H1 (cell line): ENCODE measurements at regions not wholly inside any gene's neighbourhood (a gene's known extent, or its start where the extent isn't known, plus 50 kb on each side); places are given as distances from the start of the nearest gene placed in this dataset.

Source experiments
- BCL11A ChIP-seq, 2 experiments: IDR thresholded peaks; one replicate each; pipeline ENCODE4 v1.6.1; 2011; ENCODE audit warnings: low read depth in 2 of 2, low read length in 2 of 2, mild to moderate bottlenecking in 2 of 2
- CHD1 ChIP-seq: IDR thresholded peaks from 2 replicates; pipeline ENCODE4 v1.6.1; 2012; ENCODE audit warnings: low read depth, low read length, improper control_type of control experiment
- CREB1 ChIP-seq: IDR thresholded peaks from 2 replicates; pipeline ENCODE4 v1.6.1; 2012; ENCODE audit warnings: inconsistent platforms
- CTCF ChIP-seq, 3 experiments: IDR thresholded peaks; 1 replicate in 2 of 3; 2 replicates in 1 of 3; pipeline versions ENCODE4 v1.5.1 to v1.6.1; 2011; ENCODE audit warnings: low read length in 3 of 3, mild to moderate bottlenecking in 3 of 3, inconsistent platforms in 2 of 3, low read depth in 1 of 3, moderate library complexity in 1 of 3; ENCODE audit not compliant: insufficient read depth in 1 of 3; ENCODE audit errors: control extremely low read depth in 1 of 3
- E2F6 ChIP-seq: IDR thresholded peaks from 2 replicates; pipeline ENCODE4 v1.6.1; 2012; ENCODE audit warnings: inconsistent platforms
- JUND ChIP-seq: IDR thresholded peaks from 2 replicates; pipeline ENCODE4 v1.6.1; 2011; ENCODE audit warnings: mild to moderate bottlenecking, improper control_type of control experiment, low read length
- RFX5 ChIP-seq: IDR thresholded peaks from 2 replicates; pipeline ENCODE4 v1.6.1; 2011; ENCODE audit warnings: low read depth, low read length, improper control_type of control experiment, borderline replicate concordance
- SAP30 ChIP-seq: fragments of 300-600 bp; sonication (generic); IDR thresholded peaks from 2 replicates; pipeline ENCODE4 v1.7.1; 2012; ENCODE audit warnings: low read length, moderate library complexity, mild to moderate bottlenecking, inconsistent platforms; ENCODE audit not compliant: insufficient read depth, insufficient replicate concordance
- SP2 ChIP-seq: IDR thresholded peaks from 2 replicates; pipeline ENCODE4 v1.6.1; 2012; ENCODE audit warnings: mild to moderate bottlenecking, low read length, inconsistent platforms
- TF ChIP-seq, protein P1 (sequence below): IDR thresholded peaks from 2 replicates; pipeline ENCODE4 v1.6.1; 2012; ENCODE audit warnings: low read length, inconsistent platforms

DNA sequence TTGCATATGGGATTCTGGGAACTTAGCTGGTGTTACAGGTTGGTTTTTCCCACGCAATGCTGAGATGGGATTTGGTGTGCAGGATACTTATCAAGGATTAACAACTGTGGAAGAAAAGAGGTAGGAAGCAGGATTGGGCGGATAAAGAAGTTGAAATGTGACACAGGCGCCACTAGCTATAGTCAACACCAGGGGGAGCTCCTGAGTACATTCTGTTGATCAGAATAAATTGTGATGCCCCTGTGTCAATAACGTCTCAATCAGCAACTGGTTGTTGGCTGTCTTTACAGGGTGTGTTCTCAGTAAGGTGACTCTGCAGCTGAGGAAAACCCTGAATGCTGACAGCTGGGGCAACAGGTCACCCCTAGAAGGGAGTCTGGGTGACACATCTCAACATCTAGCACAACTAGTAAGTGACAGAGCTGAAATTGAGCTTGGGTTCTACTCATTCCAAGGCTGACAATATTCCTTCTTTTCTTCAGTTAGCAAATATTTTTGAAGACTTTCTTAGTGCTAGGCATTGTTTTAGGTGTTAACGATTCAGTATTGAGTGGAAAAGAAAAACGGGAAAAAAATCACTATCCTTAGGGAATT, 143.0 kb downstream of the ARL6IP6 start (continued):
- TF ChIP-seq, protein P1, sequence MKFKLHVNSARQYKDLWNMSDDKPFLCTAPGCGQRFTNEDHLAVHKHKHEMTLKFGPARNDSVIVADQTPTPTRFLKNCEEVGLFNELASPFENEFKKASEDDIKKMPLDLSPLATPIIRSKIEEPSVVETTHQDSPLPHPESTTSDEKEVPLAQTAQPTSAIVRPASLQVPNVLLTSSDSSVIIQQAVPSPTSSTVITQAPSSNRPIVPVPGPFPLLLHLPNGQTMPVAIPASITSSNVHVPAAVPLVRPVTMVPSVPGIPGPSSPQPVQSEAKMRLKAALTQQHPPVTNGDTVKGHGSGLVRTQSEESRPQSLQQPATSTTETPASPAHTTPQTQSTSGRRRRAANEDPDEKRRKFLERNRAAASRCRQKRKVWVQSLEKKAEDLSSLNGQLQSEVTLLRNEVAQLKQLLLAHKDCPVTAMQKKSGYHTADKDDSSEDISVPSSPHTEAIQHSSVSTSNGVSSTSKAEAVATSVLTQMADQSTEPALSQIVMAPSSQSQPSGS = no peak
- TF ChIP-seq CHD1 (no peak), E2F6 (no peak), JUND (0 out of 2 replicates have a peak, but pooled peaks have one; percentile 22), CREB1 (no peak), CTCF (IDR thresholded peaks at IDR 0.05; ENCODE audit: control extremely low read depth in 1 of 3, insufficient read depth in 1 of 3, low read depth in 1 of 3, low read length in 3 of 3) (peak; percentile 8 to 85 (median 57)), RFX5 (no peak), BCL11A (IDR thresholded peaks at IDR 0.05; ENCODE audit: low read depth in 2 of 2, low read length in 2 of 2) (no peak), SP2 (no peak), SAP30 (no peak)
